NCI-H2029 treated with DMSO at 0.1 percent for 48 hours (cell line): ENCODE measurements at regions not wholly inside any gene's neighbourhood (a gene's known extent, or its start where the extent isn't known, plus 50 kb on each side); places are given as distances from the start of the nearest gene placed in this dataset.

Source experiments
- DNase-seq: peaks from one replicate; lab custom pipeline; 2025; lab: John Stamatoyannopoulos, UW

- DNase-seq, result no peak
Measured at GRCh38 chr11:122348659-122349409, 232.8 kb upstream of the BLID start.

DNA sequence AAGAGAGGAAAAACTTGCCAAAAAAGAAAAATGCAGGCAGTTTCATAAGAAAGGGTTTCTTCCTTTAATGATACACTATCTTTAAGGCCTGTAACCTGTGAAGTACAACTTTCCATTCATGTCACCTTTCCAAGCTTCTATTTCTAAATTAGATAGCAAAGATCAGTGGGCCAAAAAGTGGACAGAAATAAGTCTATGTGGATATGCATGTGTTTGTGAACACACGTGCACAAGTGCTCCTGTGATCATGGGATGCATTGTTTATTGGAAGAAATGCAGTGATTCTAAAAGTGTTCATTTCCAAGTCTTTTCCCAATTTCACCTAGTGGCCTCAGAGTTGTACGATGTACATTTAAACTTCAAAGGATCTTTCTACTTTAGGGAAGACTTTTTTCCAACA is 230.0 kb upstream of the BLID start:
- no peak for DNase-seq

- DNase-seq, result no peak
Measured at GRCh38 chr11:122345586-122345985, 229.6 kb upstream of the BLID start.

DNA sequence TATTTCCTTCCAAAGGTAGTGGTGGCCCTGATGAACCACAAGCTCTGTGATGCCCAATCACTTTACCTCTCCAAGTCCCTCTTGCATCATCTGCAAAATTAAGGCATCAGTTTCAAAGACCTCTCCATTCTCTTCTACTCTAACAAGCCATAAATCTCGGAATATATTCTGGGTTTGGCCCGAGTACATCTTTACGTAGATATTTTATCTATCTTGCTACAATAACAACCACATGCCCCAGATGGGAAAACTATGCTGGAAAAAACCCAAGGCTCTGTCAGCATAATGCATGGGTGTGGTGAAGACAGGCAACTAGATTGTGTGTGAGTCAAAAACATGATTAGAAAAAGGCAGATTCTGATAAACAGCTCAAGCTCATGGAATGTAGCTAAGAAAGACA is 228.2 kb upstream of the BLID start:
- no peak for DNase-seq

DNA sequence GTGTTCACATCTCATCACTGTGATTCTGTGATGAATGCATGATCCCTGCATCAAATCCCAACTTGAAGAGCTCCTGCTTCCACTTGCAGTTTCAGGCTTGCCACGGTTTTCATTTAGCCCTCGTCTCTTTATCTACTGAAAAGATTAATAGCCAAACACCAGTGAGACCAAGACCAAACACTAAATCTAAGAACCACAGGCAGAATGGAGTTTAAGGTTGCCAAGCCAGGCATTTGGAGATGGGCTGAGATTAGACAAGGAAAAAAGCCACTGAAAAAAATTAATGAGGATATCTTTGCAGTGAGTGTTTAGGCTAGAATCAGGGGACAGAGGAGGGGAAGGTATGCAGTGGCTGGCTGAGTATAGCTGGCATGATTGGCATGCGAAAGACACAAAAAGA is 227.2 kb upstream of the BLID start:
- DNase-seq, result no peak

DNA sequence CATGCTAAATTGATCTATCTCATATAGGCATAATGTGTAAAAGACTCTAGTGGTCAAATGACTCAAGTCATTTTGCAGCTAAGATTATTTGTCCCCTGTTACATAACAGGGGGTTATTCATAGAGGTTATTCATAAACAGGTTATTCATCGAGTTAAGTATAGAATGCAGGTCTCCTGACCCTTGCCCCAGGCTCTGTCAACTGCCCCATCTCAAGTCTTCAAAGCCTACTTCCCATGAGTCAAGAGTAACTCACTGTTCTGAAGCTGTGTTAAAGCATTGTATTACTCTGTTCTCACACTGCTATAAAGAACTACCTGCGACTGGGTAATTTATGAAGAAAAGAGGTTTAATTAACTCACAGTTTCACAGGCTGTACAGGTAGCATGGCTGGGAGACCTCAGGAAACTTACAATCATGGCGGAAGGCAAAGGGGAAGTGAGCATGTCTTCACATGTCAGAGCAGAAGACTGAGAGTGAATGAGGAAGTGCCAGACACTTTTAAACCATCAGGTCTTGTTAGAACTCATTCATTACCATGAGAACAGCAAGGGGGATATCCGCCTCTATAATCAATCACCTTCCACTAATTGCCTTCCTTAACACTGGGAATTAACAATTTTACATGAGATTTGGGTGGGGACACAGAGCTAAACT is 226.2 kb upstream of the BLID start:
- DNase-seq, result no peak

DNA sequence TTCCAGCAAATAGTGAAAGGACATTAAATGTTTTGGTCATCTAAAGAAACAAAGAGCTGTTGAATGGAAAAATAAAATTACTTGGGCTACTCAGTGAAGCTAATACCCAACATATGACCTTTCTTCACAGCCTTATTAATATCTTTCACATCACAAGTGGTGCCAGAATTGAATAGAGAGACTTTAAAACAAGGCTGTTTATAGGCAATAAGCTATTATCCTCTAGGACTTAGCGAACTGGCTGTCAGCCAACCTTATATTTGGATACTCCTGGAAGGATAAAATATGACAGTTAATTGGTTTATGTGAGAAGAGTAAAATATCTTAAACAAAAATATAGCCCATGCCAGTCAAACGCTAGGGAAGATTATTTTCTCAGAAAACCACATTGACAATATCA is 225.5 kb upstream of the BLID start:
- DNase-seq, result no peak

DNA sequence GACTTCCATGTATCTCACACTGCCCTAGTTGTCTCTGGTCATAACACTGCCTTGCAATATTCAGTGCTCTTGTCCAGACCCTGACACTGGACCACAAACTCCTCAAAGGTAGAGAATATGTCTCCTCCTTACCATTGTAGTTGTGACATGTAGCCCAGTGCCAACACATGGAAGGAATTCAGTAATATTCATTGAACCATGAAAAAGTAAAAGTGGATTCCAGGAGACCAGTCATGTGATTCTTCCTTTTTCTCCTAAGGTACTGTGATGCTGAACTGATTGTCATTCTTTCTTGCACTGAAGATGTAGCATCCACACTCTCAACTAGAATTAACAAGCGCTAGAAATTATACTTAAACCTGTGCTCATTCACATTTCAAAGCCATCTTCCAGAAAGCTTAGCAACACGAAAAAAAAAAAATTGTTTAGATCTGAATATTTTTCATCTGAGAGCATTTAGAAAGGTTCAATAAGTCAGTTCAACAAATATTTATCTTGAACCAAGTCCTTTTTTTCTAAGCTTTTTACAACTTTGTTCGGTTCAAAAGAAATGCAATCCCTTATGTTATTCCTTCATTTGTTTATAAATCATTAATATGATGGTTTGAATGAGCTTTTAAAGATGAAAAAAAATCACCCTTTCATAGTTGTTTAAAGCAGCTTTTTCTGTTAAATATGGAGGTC is 224.7 kb upstream of the BLID start:
- DNase-seq, result no peak

GRCh38 chr11:122339436-122340060 is 223.5 kb upstream of the BLID start:
- DNase-seq, result no peak

DNA sequence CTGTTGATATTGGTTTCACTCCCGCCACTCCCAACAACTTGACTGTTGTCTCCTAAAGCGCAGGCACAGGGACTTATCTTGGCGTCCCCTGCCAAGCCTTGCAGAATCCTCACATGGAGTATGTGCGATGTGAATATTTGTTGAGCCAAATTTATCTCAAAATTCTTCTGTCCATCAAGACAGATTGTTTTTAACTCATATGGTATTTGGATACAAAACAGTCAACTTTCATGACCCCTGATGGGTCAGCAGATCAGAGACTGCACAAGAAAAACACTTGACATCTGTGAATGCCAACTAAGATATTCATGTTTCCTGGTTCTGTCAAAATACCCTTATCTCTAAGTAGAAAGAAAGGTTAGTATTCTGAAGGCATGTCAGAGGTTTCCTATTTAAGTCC is 221.7 kb upstream of the BLID start:
- no peak for DNase-seq

DNA sequence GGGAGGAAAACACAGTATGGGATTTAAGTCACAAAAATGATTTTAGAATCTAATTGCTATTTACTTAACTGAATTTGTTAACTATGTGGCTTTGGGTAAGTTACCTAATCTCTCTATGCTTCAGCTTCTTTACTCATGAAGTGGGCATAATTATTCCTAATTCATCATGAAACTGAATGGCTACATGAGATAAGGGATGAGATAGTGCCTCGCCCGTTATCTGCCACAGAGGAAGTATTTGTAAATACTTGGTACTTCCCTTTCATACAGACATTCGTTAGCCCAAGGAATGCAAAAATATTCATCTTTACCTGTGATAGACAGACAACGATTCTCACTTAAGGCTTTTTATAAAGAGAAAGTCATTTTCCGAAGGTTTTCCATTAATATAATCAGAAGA is 221.2 kb upstream of the BLID start:
- DNase-seq, result no peak

DNA sequence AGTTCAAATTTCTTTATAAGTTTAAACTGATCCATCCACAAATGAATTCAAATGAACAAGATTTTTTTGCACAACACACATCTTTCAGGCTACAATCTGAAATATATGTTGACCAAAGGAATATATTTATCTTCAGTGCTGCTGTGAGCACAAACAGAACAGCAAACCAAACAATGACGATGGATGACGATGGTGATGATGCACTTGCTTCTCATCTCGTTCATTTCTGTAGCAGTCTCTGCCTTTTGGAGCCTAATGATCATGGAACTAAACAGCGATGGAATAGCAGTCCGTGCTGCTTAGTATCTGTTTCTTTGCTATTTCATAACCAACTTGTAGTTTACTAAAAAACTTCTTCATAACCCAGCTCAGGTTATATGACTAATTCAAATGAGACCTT is 220.7 kb upstream of the BLID start:
- DNase-seq, result no peak

GRCh38 chr11:122334546-122335339 is 218.7 kb upstream of the BLID start:
- DNase-seq, result no peak

GRCh38 chr11:122333467-122333866 is 217.5 kb upstream of the BLID start:
- DNase-seq, result no peak

GRCh38 chr11:122331079-122331478 is 215.1 kb upstream of the BLID start:
- no peak for DNase-seq

- DNase-seq, result no peak
Measured at GRCh38 chr11:122330279-122330965, 214.4 kb upstream of the BLID start.

DNA sequence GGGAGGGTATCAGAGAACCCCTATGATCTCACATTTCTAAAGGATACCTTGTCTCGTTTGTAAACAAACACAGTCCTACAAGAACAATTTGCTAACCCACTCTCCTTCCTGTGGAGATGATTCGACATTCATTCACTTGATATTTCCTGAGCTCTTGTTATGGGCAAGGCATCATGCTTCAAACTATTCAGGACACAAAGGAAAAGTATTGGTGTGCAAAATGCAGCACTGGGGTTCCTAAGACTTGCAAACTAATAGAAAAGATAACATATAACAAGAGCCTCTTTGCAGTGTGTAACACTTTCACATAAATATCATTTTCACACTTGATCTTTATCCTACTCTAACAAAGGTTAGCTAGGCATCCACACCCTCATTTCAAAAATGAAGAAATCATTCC is 211.5 kb upstream of the BLID start:
- no peak for DNase-seq

GRCh38 chr11:122323754-122324421 is 207.9 kb upstream of the BLID start:
- DNase-seq, result no peak

GRCh38 chr11:122322329-122322728 is 206.3 kb upstream of the BLID start:
- DNase-seq, result no peak

- DNase-seq, result no peak
Measured at GRCh38 chr11:122320671-122321070, 204.7 kb upstream of the BLID start.
